Brain microvascular endothelial cell (primary cell): ENCODE measurements at regions not wholly inside any gene's neighbourhood (a gene's known extent, or its start where the extent isn't known, plus 50 kb on each side); places are given as distances from the start of the nearest gene placed in this dataset.
"Not testable (repeated sequence)": the region's sequence is repeated elsewhere in the genome, so short reads cannot be mapped to it uniquely, and the experiment has no call there.

ENCODE experiments used
- DNase-seq: peaks from one replicate; pipeline ENCODE4 v3.0.0-alpha.2; 2020
- H3K27ac ChIP-seq: fragments of 250-450 bp; sonication (Bioruptor Pico); 2 replicates; pipeline ENCODE4 v1.5.1; 2020; ENCODE audit warnings: mild to moderate bottlenecking, moderate library complexity
- H3K27me3 ChIP-seq: fragments of 250-450 bp; sonication (Bioruptor Pico); replicated peaks from 2 replicates; pipeline ENCODE4 v1.5.1; 2020; ENCODE audit warnings: mild to moderate bottlenecking
- H3K36me3 ChIP-seq: fragments of 250-450 bp; sonication (Bioruptor Pico); replicated peaks from 2 replicates; pipeline ENCODE4 v1.5.1; 2020; ENCODE audit warnings: mild to moderate bottlenecking
- H3K4me3 ChIP-seq: 2 replicates; pipeline ENCODE4 v1.5.1; 2011; ENCODE audit warnings: low read depth, mild to moderate bottlenecking, control low read depth, low read length, moderate library complexity
- CTCF ChIP-seq: IDR thresholded peaks from 2 replicates; pipeline ENCODE4 v1.5.1; 2011; ENCODE audit warnings: low read depth, mild to moderate bottlenecking, moderate library complexity, low read length, control low read depth, inconsistent platforms; ENCODE audit errors: missing control alignments
- in situ Hi-C: cut with HindIII; loops from 2 replicates; pipeline ENCODE4 v1.10.0; 2017; ENCODE audit warnings: low sequenced_read_pairs, low pct_ligation_motif_present

DNA sequence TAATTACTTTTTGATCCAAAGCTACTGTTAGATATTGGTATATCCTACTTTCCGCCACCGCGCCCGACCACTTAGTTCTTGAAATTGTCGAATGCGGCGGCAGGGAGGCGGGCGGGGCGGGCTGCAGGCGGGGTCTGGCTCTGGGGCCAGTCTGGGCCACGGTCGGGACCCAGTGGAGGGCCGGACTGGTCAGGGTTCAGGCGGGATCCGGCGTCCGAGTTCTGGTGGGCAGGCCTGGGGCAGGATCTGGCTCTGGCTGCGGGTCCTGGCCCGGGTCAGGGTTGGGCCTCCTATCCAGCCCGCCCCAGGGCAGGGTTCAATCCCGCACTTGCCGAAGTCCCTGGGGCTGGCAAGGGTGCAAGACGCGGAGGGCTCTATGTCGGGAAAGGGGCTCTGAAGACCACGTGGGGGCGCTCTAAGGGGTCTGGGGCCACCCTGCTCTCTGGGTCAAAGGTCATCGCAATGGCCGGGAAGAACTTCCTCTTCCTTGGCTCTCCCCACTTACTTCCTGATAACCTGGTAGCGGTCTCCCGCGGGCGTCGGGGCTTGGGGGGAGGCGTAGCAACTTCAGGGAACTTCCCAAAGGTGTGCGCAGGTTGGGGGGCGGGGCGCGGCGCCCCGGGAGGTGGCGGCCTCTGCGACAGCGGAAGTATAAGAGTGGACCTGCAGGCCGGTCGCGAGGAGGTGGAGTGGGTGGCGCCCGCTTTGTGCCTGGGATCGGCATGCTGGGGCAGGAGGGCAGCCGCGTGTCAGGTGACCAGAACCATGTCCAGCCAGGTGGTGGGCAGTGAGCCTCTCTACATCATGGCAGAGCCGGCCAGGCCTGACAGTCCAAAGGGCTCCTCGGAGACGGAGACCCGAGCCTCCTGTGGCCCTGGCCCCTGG is 83.4 kb downstream of the MRPL57 start:
- Histone ChIP-seq H3K4me3 (no peak overlapping the region), H3K27ac (no peak overlapping the region), H3K36me3 (no peaks in the 10 kb centered on the region), H3K27me3 (no peaks in the 10 kb centered on the region)
- no peak for DNase-seq
- no peak for TF ChIP-seq CTCF
- in situ Hi-C loops, result no loop called here

- H3K27ac ChIP-seq, in situ Hi-C loops, H3K27me3 ChIP-seq, H3K36me3 ChIP-seq, DNase-seq, H3K4me3 ChIP-seq: not testable (repeated sequence)
These were observed 84.3 kb downstream of the MRPL57 start for GRCh38 chr13:21260561-21261290.

DNA sequence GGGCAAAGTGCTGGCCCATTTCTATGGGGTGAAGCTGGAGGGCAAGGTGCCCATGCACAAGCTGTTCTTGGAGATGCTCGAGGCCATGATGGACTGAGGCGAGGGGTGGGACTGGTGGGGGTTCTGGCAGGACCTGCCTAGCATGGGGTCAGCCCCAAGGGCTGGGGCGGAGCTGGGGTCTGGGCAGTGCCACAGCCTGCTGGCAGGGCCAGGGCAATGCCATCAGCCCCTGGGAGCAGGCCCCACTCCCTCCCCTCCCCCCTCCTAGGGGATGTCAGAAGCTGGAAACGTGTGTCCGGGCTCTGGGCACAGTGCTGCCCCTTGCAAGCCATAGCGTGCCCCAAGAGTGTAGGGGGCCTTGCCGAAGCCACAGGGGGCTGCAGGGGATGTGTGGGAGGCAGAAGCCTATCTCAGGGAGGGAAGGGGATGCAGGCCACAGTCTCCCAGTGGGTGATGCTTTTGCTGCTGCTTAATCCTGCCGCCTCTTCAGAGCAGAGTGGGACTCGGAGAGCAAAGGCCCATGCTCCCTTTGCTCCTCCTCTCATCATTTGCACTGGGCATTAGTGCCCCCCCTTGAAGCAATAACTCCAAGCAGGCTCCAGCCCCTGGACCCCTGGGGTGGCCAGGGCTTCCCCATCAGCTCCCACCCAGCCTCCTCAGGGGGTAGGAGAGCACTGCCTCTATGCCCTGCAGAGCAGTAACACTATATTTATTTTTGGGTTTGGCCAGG is 85.2 kb downstream of the MRPL57 start:
- H3K4me3 ChIP-seq, DNase-seq, H3K36me3 ChIP-seq, in situ Hi-C loops, H3K27ac ChIP-seq, H3K27me3 ChIP-seq: not testable (repeated sequence)

- in situ Hi-C loops, H3K36me3 ChIP-seq, H3K27me3 ChIP-seq, DNase-seq, H3K27ac ChIP-seq, H3K4me3 ChIP-seq: not testable (repeated sequence)
These were observed 87.5 kb downstream of the MRPL57 start for GRCh38 chr13:21263909-21264308.

DNA sequence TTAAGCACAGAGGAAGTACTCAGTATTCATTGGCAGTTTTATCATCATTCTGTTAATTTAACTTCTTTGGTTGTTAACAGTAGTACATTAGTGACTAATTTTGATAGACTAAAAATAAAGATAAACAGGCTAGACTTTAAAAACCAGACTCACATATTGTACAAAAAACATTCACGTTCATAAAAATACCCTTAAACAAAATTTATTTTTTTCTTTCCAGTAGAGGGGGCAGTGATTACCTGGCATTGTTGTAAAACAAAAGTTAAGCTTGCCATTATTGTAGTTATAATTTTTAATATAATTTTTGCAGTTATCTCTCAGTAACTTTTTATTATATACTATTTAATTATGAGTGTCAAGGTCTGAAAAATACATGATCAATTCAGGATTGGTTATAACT is 92.0 kb downstream of the MRPL57 start:
- DNase-seq, H3K27ac ChIP-seq, H3K4me3 ChIP-seq, H3K27me3 ChIP-seq, in situ Hi-C loops, H3K36me3 ChIP-seq: not testable (repeated sequence)

GRCh38 chr13:21272439-21272838 is 96.0 kb downstream of the MRPL57 start:
- in situ Hi-C loops, H3K4me3 ChIP-seq, H3K36me3 ChIP-seq, DNase-seq, H3K27me3 ChIP-seq, H3K27ac ChIP-seq: not testable (repeated sequence)

DNA sequence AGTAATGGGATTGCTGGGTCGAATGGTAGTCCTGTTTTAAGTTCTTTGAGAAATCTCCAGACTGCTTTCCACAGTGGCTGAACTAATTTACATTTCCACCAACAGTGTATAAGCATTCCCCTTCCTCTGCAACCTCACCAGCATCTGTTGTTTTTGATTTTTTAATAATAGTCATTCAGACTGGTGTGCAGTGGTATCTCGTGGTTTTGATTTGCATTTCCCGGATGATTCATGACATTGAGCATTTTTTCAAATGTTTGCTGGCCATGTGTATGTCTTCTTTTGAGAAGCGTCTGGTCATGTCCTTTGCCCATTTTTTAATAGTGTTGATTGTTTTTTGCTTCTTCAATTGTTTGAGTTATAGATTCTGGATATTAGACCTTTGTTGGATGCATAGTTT is 98.0 kb downstream of the MRPL57 start:
- H3K27me3 ChIP-seq, H3K36me3 ChIP-seq, H3K27ac ChIP-seq, in situ Hi-C loops, H3K4me3 ChIP-seq: not testable (repeated sequence)
- DNase-seq, result peak; percentile 9

GRCh38 chr13:21282065-21282464 is 105.6 kb downstream of the MRPL57 start:
- in situ Hi-C loops, result no loop called here

More at GRCh38 chr13:21282065-21282464, 105.6 kb downstream of the MRPL57 start:
- no peak for TF ChIP-seq CTCF
- Histone ChIP-seq H3K36me3 (no peaks in the 10 kb centered on the region), H3K27ac (no peak overlapping the region), H3K4me3 (no peak overlapping the region), H3K27me3 (no peaks in the 10 kb centered on the region)
- no peak for DNase-seq
